Endothelial cell of umbilical vein (primary cell): ENCODE measurements at regions not wholly inside any gene's neighbourhood (a gene's known extent, or its start where the extent isn't known, plus 50 kb on each side); places are given as distances from the start of the nearest gene placed in this dataset.

ENCODE experiments used
- BruUV-seq: library from RNA; stranded (reverse); fragments of 400-500 nt; replicated peaks from 2 replicates; lab custom pipeline; 2021; lab: Mats Ljungman, UMichigan
- CTCF ChIA-PET: fragments of 300-600, 350-600 bp; sonication (Branson Sonifier 250); formaldehyde crosslinking; loops from one replicate; lab custom pipeline; 2021; ENCODE audit warnings: antibody characterized with exemption, inconsistent platforms; lab: Charles Lee
- POLR2A ChIA-PET: fragments of 300-600, 350-600 bp; sonication (Branson Sonifier 250); formaldehyde crosslinking; loops from one replicate; lab custom pipeline; 2021; ENCODE audit warnings: antibody characterized with exemption, inconsistent platforms; lab: Charles Lee
- DNase-seq: peaks from one replicate; pipeline ENCODE4 v3.0.0-alpha.2; 2011; ENCODE audit warnings: low read depth, low spot score
- FAIRE-seq: peaks from 2 replicates; lab custom pipeline; 2011; peaks lifted over from hg19 to GRCh38; lab: Jason Lieb, UNC
- H2AFZ ChIP-seq: 2 replicates; pipeline ENCODE4 v1.6.0; 2012; ENCODE audit warnings: low read depth, low read length, control low read depth, inconsistent platforms
- H3K27ac ChIP-seq: 2 replicates; pipeline ENCODE4 v1.5.1; 2011; ENCODE audit warnings: low read depth, mild to moderate bottlenecking, control low read depth, low read length, moderate library complexity; ENCODE audit not compliant: insufficient read depth
- H3K27me3 ChIP-seq, 2 experiments: 2 replicates each; pipeline versions ENCODE4 v1.6.0 to v1.6.1; 2011; ENCODE audit warnings: low read length in 2 of 2, mixed read lengths in 1 of 2; ENCODE audit not compliant: control insufficient read depth in 2 of 2, insufficient read depth in 2 of 2
- H3K36me3 ChIP-seq, 2 experiments: 2 replicates in 1 of 2; 3 replicates in 1 of 2; pipeline ENCODE4 v1.5.1; 2011; ENCODE audit warnings: low read length in 2 of 2, mild to moderate bottlenecking in 1 of 2, moderate library complexity in 1 of 2; ENCODE audit not compliant: control insufficient read depth in 2 of 2, insufficient read depth in 2 of 2; ENCODE audit errors: extremely low read depth in 1 of 2
- H3K4me1 ChIP-seq: 3 replicates; pipeline ENCODE4 v1.5.1; 2011; ENCODE audit warnings: mild to moderate bottlenecking, low read length; ENCODE audit not compliant: control insufficient read depth, insufficient read depth; ENCODE audit errors: extremely low read depth
- H3K4me2 ChIP-seq: 2 replicates; pipeline ENCODE4 v1.6.1; 2011; ENCODE audit warnings: low read length, control low read depth, mixed read lengths; ENCODE audit not compliant: insufficient read depth
- H3K4me3 ChIP-seq, 3 experiments: fragments of 200-600 bp in 1 of 3; sonication (generic), shearing (Covaris generic) in 1 of 3; replicated peaks in 1 of 3; 2 replicates each; pipeline ENCODE4 v1.5.1; 2011 to 2016; ENCODE audit warnings: control low read depth in 3 of 3, low read length in 3 of 3, mild to moderate bottlenecking in 2 of 3, inconsistent platforms in 1 of 3, low read depth in 1 of 3, moderate library complexity in 1 of 3; ENCODE audit not compliant: insufficient read depth in 1 of 3
- H3K79me2 ChIP-seq: 2 replicates; pipeline ENCODE4 v1.6.0; 2012; ENCODE audit warnings: low read length, inconsistent platforms; ENCODE audit not compliant: control insufficient read depth, insufficient read depth
- H3K9ac ChIP-seq: replicated peaks from 2 replicates; pipeline ENCODE3; 2011; ENCODE audit warnings: low read length, control low read depth; ENCODE audit not compliant: insufficient read depth; ENCODE audit errors: extremely low read depth
- H3K9me1 ChIP-seq: replicated peaks from 3 replicates; pipeline ENCODE4 v1.6.0; 2011; ENCODE audit warnings: mild to moderate bottlenecking, low read length; ENCODE audit not compliant: control insufficient read depth, insufficient read depth; ENCODE audit errors: extremely low read depth
- H3K9me3 ChIP-seq: replicated peaks from 2 replicates; pipeline ENCODE4 v1.5.1; 2012; ENCODE audit warnings: low read length, inconsistent platforms; ENCODE audit not compliant: control insufficient read depth, insufficient read depth
- H4K20me1 ChIP-seq: replicated peaks from 2 replicates; pipeline ENCODE3; 2011; ENCODE audit warnings: mild to moderate bottlenecking, low read length; ENCODE audit not compliant: control insufficient read depth, insufficient read depth; ENCODE audit errors: extremely low read depth
- CTCF ChIP-seq, 2 donors: IDR thresholded peaks; 1 replicate in 1 of 2; 2 replicates in 1 of 2; pipeline ENCODE4 v1.5.1; 2011; ENCODE audit warnings: low read length in 2 of 2, mild to moderate bottlenecking in 2 of 2, moderate library complexity in 2 of 2, control low read depth in 1 of 2, inconsistent platforms in 1 of 2, low read depth in 1 of 2; ENCODE audit not compliant: insufficient read depth in 1 of 2; ENCODE audit errors: extremely low read depth in 1 of 2
- EZH2 ChIP-seq: IDR thresholded peaks from 2 replicates; pipeline ENCODE4 v1.6.1; 2012; ENCODE audit warnings: borderline replicate concordance, low read depth, mild to moderate bottlenecking, moderate library complexity, low read length, inconsistent platforms; ENCODE audit not compliant: severe bottlenecking
- FOS ChIP-seq: IDR thresholded peaks from 2 replicates; pipeline ENCODE4 v1.6.1; 2011; ENCODE audit warnings: mild to moderate bottlenecking, low read length, moderate library complexity, borderline replicate concordance; ENCODE audit not compliant: insufficient read depth
- GATA2 ChIP-seq: IDR thresholded peaks from 2 replicates; pipeline ENCODE4 v1.7.0; 2011; ENCODE audit warnings: low read depth, mild to moderate bottlenecking, moderate library complexity, mixed read lengths, low read length; ENCODE audit not compliant: insufficient read length, insufficient read depth
- JUN ChIP-seq: IDR thresholded peaks from 2 replicates; pipeline ENCODE4 v1.6.1; 2011; ENCODE audit warnings: borderline replicate concordance, low read depth; ENCODE audit not compliant: insufficient read length, insufficient read depth
- MAX ChIP-seq: IDR thresholded peaks from 2 replicates; pipeline ENCODE4 v1.6.1; 2011; ENCODE audit not compliant: insufficient read depth, insufficient read length
- MYC ChIP-seq: IDR thresholded peaks from one replicate; pipeline ENCODE4 v1.6.1; 2011; ENCODE audit warnings: mild to moderate bottlenecking, low read depth, low read length
- POLR2A ChIP-seq: IDR thresholded peaks from 2 replicates; pipeline ENCODE4 v1.6.1; 2012; ENCODE audit warnings: low read depth, mild to moderate bottlenecking, control low read depth, low read length
- POLR2AphosphoS5 ChIP-seq: IDR thresholded peaks from 2 replicates; pipeline ENCODE4 v1.6.1; 2012; ENCODE audit warnings: low read depth, mild to moderate bottlenecking, control low read depth, low read length, moderate library complexity; ENCODE audit not compliant: insufficient read depth
- dilution Hi-C: fragments of 300-500 bp; cut with MboI; formaldehyde crosslinking; loops from one replicate; pipeline ENCODE4 v1.15.0; 2019; ENCODE audit warnings: low sequenced_read_pairs; ENCODE audit not compliant: extremely low pct_ligation_motif_present
- intact Hi-C: fragments of 100-400 bp; cut with micrococcal nuclease; formaldehyde crosslinking; loops from one replicate; pipeline ENCODE4 v1.10.0; 2022

DNA sequence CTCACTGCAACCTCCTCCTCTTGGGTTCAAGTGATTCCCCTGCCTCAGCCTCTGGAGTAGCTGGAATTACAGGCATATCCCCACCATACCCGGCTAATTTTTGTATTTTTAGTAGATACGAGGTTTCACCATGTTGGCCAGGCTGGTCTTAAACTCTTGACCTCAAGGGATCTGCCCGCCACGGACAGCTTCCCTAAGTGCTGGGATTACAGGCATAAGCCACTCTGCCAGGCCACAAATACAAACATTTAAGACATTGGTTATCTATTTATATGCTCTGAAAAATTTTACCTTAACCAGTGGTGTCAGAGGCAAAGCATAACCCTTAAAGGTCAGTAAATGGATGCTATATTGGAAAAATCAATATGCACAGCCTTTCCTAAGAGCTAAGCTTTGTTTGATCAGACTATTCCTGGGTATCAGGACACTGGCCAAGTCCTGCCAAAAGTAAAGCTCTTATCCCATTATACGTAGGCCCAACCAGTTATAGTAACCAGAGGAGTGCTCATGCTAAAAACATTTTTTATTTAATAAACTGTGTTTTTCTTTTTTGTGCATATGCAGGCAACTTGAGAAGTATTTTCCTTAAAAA lies 56.4 kb upstream of the STARD13 start:
- H3K4me1 ChIP-seq, result no peaks in the 10 kb centered on the region
- DNase-seq, result no peak
- H2AFZ ChIP-seq, result no peak overlapping the region
- H3K9ac ChIP-seq, result no peak overlapping the region
- H3K36me3 ChIP-seq, result no peaks in the 10 kb centered on the region
- POLR2A ChIA-PET, result no interaction called here
- H3K9me1 ChIP-seq, result no peaks in the 10 kb centered on the region
- FAIRE-seq, result no peak
- no peak overlapping the region for H3K4me3 ChIP-seq
- CTCF ChIA-PET, result interaction anchor here (0.7 to 1.7 kb wide), 2 partner anchors 25 to 136 kb away, joined by 3 to 4 read pairs; no protein-coding TSS in a partner anchor
- no peaks in the 10 kb centered on the region for H3K9me3 ChIP-seq
- intact Hi-C loops (no loop called here), dilution Hi-C loops (no loop called here)
- H3K4me2 ChIP-seq, result no peak overlapping the region
- BruUV-seq, result no TSS peak
- no peak overlapping the region for H3K27ac ChIP-seq
- TF ChIP-seq POLR2A, result no peak
- no peak for TF ChIP-seq GATA2
- TF ChIP-seq CTCF (IDR thresholded peaks at IDR 0.05; ENCODE audit: extremely low read depth in 1 of 2, insufficient read depth in 1 of 2, low read depth in 1 of 2, low read length in 2 of 2), result no peak
- no peak for TF ChIP-seq MAX
- TF ChIP-seq MYC, result no peak
- no peak for TF ChIP-seq EZH2
- TF ChIP-seq JUN, result no peak
- TF ChIP-seq POLR2AphosphoS5, result no peak
- no peak for TF ChIP-seq FOS
- H3K27me3 ChIP-seq, result no peaks in the 10 kb centered on the region
- H3K79me2 ChIP-seq, result no peaks in the 10 kb centered on the region
- no peaks in the 10 kb centered on the region for H4K20me1 ChIP-seq
